HG02588 (cell line): ENCODE measurements at regions not wholly inside any gene's neighbourhood (a gene's known extent, or its start where the extent isn't known, plus 50 kb on each side); places are given as distances from the start of the nearest gene placed in this dataset.

Experiments used
- ATAC-seq: cut with Tn5 transposase; IDR thresholded peaks from one replicate; pipeline ENCODE4 v1.9.1; 2021; ENCODE audit warnings: mild to moderate bottlenecking, moderate library complexity; ENCODE audit not compliant: unreplicated experiment

DNA sequence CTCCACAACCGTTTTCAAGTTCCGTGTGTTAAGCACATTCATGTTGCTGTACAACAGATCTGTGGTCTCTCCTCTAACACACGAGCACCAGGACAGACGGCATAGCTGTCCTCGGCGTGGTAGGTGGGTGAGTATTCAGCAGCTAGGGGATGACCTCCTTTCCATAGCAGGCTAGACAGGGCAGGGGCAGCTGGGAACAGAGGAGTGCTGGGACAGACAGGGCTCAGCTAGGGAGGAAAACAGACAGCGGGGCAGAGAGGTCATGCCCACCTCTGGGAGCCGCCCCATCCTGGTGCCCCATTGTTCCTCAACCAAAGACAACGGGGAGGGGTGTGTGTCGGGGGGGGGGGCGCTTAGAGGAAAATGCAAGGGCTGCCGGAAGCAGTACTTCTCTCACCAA is 271.5 kb upstream of the FOXQ1 start:
- no peak for ATAC-seq

DNA sequence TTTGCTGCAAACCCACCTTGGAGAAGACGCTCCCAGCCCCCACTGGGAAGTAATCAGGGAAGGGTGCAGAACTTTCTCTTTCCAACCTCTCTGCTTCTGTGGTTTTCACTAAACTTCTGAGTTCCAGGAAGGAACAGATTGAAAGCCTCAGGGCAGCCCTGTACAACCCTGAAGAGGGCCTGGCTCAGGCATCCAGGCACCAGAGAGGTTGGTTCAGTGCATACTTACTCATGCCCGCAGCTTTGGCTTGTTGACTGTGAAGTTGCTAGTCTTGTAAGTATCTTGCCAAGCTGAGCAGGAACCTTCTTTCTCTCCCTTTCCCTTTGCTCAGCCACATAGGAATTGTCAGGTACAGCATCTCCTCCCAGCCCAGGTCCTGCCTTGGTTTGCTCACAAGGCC is 272.2 kb upstream of the FOXQ1 start:
- ATAC-seq, result no peak

DNA sequence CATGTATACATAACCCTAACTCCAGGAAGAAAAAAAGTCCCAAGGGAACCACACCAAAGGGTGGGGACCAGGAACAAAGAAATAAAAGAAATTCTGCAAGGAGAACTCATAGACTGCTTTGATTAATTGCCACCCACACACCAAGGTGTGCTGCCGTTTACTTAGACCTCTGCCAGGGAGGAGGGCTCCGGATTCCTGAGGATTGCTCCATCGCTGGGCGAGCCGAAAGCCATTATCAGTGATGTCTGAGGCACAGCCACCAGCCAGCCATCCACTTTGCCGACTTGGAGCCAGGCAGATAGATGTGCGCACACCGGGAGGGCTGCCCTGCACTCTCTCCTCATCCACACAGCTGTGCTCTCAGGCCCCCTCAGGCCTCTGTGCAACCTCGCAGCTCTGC is 272.7 kb upstream of the FOXQ1 start:
- no peak for ATAC-seq

DNA sequence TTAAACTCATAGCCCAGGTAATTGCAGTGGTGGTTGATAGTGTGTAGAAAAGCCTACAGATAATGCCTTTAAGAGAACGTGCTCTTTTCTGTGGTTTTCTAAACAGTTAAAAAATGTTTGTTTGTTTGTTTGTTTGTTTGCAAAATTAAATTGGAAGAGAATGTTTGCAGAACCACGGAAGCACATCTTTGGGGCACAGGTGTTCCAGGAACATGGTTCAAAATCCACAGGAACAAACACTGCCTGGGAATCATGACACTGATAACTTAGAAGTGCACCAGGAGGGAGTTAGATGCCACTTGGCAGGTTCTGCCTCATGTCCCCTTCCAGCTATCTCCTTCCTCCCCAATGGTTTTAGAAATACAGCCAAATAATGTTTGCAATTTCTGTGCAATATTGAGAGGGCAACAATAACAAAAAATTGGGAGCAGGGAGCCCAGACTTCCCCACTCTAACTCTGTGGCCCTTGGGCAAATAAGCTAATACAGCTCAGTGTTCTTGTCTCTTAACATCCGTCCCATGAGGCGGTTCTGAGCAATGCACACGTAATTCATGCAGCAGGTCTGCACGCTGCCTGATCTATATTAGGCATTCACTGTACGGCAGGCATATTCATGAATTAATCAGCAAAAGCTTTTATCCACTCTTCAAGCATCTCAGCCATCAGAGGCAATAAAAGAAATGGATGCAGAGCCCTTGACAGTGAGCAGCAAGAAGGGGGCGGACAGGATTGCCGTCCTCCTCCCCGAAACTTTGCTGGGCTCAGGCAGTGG is 274.3 kb upstream of the FOXQ1 start:
- no peak for ATAC-seq

DNA sequence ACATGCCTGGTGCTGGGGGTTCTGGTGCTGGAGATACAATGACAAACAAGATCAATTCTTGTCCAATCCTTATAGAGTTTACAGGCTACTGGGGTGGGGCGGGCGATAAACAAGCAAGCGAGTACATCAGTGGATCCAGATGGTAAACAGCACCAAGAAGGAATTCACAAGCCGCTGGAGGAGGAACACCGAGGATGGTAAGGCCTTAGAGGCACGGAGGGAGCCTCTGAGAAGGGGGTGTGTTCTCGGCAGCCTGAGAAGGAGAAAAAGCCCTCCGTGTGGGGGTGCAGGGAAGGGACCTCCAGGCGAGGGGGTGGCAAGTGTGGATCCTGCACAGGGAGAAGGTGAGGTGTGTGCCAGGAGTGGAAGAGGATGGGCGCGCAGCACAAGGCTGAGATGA is 276.5 kb upstream of the FOXQ1 start:
- ATAC-seq, result no peak

DNA sequence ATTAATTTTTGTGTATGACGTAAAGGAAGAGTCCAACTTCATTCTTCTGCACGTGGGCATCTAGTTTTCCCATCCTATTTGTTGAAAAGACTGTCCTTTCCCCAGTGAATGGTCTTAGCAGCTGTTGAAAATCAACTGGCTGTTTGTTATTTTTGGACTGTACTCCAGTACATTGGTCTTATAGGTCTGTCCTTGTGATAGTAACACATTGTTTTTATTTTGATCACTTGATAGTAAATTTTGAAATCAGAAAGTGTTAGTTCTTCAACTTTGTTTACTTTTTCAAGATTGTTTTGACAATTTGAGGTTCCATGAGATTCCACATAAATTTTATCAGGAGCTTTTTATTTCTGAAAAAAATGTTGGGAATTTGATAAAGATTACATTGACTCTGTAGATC is 280.2 kb upstream of the FOXQ1 start:
- no peak for ATAC-seq

DNA sequence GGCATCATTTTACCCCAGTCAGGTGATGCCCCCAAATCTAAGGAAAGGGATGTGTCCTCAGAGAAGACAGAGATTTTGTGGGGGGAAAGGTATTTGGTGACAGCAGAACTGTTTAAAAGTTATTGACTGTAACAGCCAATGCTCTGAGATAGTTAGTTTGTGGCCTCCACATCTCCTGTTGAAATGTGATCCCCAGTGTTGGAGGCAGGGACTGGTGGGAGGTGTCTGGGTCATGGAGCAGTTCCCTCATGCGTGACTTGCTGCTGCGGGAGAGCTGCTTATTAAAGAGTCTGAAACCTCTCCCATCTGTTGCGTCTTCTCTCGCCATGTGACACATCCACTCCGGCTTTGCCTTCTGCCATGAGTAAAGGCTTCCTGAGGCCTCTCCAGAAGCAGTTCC is 282.8 kb upstream of the FOXQ1 start:
- ATAC-seq, result no peak

DNA sequence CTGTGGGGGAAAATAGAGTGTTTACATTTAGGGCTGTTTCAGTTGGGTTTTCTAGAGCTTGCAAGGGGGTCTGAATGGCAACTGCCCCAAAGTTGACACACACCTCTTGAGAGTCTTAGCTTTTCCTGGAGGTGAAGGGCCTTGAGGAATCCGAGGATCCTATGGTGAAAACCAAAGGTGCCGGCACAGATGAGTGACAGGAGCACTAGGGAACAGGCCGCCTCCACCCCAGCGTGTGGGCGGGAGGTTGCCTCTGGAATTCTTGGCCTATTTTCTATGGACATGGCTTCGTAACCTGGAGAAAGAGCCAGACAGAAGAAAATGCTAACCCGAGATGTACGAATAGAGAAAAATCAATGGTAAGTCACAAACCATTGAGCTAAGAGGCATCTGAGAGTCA is 283.2 kb upstream of the FOXQ1 start:
- ATAC-seq, result no peak

DNA sequence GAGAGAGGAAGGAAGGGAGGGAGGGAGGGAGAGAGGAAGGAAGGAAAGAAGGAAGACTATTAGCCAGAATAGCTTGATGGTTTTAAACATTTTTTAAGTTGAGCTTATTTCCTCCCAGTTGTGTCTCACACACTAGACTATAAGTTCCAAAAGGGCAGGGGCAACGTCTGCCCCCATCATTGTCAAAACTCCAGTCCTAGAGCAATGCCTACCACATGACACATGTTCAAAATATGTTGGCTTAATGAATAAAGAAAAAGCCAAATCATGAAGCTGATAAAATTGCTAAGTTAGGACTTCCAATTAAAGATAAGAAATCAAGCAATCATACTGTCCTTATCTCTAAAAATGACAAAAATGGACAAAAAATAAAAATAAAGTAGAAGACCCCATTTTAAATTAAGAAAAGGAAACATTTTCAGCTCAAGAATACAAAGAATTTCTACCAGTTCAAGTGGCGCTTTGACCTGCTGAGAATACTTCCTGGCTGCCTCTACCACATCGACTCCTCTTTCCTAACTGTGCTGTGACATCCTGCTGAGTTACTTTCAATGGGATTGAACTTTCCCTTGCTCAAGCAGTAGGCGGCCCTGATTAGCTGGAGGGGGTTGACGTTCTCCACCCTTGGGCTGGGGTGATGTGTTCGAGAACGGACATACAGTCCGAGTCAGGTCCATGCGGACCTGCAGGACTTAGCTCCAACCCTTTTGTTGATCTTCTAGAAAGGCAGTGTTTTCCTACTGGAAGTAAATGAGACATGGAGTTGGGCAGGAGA is 283.9 kb upstream of the FOXQ1 start:
- no peak for ATAC-seq

DNA sequence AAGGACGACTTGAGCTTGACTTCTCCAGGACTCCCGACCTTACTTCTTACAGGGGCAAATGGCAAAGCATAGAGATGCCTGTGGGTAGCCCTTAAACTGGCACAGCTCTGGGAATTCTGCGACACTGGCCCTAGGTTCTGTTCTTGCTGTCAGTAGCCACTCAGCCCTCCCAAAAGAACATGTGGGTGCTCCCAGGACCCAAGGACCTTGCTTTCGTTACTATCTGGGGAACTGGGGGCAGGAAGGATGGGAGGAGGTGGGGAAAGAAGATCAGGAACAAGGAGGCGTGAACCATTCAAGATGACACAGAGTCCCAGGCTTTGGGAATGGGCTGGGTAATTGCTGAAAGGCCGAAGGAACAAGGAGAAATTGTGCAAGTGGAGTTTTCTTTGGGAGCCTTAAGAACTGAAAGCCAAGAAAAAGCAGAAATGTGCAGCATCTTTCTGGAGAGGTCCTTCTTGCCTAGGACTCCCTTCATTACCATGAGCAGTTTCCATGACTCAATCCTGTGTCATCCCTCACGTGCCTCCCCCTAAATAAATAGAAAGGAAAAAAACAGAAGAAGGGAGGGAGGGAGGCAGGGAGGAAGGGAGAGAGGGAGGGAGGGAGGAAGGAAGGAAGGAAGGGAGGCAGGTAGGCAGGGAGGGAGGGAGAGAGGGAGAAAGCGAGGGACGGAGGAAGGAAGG is 284.6 kb upstream of the FOXQ1 start:
- ATAC-seq, result no peak

DNA sequence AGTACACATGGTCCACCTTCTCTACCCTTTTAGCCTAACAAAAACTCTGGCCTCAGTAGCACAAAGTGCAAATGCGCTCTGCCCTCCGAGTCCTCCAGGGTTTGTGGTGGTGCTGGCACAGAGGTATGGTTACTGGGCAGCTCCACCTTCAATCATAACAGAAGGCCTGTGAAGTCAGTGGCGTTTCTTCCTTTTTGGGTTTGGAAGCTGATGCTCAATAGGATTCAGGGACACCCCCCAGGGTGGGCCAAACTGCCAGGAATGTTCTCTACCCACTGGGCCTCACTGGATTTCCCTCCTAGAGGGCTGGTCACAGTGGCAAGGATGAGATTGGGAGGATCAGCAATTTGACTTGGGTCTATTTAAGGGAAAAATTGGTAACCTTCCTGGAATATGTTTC is 286.1 kb upstream of the FOXQ1 start:
- ATAC-seq, result no peak

DNA sequence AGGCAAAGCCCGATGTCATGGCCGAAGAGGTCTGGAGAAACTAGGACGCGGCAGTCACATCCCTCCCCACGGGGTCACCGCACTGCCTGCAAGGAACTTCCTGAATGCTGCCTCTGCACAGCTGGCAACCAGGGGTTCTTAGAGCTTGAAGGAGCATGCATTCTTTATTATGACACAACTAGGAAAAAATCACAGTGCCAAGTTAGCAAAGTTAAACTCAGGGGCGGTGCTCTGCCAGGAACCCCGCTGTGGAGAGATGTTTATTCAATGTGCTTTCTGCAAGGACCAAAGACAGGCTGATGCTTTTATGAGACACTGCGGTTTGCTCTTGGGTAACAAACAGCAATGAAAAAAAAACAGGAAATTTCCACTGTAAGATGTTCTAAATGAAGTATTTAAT is 287.3 kb upstream of the FOXQ1 start:
- no peak for ATAC-seq

DNA sequence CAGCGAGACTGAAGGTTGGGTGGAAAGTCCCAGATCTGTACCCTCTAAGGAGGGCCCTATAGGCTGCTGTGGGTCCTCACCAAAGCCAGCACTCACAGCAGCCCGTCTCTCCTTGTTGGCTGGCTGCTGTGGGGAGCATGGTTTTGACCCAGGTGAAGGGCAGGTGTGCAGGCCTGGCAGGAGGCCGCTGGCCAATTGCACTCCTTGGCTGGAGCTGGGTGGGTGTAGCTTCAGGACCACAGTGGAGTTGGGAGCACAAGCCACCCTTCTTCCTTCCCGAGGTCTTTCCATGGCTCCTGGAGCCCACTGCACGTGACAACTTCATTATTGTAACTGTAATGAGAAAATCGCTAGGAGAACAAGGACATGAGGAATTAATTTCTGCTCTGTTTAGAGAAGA is 287.7 kb upstream of the FOXQ1 start:
- no peak for ATAC-seq

DNA sequence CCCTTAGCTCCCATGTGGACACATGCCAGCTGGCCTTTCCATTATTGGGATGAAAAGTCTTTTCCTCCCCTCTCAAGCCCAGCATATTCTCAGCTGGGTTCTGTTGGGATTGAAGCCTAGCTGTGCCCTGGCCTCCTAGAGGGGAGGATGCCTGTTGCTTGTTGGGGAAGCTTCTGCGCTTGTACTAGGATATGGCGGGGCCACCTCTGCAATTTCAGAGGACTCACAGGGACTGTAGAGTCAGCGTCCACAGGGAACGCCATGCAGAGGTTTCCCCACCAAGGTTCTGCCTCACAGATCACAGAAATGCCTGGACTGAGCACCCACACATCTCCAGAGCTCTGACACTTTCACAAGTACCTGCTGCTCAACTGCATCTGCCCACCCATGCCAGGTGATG is 288.7 kb upstream of the FOXQ1 start:
- ATAC-seq, result no peak

DNA sequence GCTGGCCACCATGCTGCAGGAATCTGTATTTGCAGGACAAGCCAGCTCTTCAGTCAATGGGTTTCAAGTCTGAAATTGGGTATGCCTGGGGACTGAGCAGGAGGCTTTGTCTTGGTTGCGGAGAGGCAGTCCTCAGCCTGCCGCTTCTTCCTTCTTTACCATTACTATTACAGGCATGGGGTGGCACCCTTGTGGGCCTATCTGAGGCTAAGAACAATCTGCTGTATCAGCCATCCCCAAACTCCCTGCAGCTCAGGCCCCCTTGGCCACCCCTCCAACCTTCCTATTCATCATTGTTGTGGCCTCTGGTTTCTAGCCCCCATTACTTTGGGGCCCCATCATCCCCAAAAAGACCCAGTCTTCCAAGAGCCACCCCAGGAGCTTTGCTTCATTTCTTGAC is 289.2 kb upstream of the FOXQ1 start:
- ATAC-seq, result no peak

DNA sequence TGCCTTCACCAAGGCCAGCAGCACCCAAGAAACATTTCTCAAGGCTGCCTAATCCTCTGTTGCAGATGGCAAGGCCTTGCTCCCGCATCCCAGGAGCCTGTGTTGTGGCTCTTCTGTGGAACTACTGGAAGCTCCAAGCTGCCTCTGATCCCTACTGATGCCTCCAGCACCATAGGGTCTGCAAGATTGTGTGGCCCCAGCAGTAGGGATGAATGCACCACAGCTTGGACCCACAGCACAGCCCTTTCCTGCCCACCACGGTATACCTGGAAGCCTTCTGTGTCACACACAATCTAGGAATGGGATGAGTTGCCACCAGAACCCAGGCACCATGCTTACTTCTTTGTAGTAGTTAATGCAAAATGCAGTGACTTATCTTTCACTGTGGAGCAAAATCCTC is 291.1 kb upstream of the FOXQ1 start:
- ATAC-seq, result no peak

DNA sequence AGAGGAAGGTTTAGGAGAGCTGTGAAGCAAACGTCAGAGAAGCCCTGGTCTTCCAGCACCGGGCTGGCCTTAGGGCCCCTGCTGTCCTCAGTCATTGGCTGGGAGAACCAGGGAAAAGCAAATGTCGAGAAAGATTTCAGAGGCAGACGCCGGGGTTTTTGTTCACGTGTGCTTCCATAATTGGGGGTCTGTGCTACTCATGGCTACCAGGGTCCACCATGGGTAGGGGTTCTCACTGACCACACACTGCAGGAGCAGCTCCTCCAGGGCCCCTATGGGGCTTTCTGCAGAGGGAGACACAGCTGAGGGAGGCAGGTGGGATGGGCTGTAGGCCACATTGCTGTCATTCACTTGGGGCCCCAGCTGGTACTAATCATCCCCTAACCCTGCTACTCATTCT is 291.8 kb upstream of the FOXQ1 start:
- ATAC-seq, result no peak

DNA sequence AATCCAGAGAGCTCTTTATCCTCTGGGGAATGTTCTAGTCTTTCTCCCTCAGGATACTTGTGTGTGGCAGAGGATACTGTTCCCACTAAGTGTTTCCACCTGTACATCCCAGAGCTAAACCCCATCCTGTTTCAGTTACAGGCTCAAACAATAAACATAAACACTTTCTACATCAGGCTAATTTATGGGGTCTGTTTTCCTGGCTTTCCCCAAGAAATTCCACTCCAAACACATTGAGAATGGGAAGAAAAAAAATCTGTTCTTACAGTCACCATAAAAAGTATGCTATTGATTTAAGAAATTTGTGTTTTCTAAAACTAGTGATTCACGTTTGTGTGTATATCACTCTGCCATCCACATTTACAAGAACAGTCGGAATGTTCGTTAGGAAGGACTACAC is 293.9 kb upstream of the FOXQ1 start:
- no peak for ATAC-seq

DNA sequence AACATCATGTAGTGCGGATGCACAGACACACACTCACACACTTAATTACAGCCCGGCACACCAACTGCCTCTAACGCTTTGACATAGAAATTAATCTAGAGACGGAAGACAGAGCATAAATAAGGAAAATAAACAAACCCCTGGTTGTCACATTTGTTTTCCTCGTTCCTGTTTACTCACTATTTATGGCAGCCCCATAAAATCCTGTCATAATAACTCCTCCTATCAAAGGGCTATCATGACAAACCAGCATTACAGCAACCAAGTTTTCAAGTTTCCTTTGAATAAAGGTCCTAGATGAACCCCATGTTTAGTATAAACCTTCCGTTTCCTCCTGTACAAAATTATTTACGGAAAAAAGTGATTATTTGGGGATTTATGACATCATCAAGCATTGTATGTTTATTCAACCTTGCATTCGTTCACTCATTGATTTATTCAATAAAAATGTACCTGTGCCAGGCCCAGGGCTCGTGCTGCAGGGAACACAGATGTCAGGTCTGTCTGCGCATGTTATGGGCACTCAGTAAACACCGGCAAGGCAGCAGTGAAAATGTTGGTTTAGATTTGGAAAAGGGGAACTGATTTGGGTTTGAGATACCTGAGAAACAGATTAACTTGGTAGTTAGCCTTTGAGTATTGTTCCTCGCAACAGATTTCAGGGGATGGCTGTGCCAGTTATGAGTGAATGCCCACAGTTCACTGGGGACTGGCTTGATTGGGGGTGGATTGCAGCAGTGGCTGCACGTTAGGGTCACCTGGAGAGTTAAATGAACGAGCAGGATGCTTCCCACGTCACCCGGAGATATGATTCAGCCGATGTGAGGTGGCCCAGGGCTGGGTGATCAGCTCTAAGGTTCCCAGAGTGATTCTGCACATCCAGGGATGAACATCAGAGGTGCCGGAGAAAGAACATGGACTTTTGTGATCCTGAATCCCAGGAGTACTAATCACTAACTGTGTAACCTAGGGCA is 295.3 kb upstream of the FOXQ1 start:
- ATAC-seq, result no peak

DNA sequence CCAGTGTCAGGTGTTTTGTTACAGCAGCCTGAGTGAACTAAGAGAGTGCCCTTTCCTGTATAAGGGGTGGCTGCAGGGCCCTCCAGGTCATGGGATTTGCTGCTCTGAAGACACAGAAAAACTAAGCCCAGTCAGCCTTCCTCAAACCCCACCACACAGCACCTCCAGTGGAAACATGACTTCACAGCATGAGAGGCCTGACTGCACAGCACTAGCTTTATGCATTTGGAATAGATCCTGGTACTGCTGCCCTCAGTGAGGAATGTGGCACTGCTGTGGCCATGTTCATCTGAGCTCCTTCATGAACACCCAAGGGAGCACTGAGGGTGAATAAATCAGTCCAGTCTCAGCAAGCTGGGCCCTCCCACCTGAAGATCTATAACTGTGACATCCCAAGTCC is 296.1 kb upstream of the FOXQ1 start:
- ATAC-seq, result no peak

DNA sequence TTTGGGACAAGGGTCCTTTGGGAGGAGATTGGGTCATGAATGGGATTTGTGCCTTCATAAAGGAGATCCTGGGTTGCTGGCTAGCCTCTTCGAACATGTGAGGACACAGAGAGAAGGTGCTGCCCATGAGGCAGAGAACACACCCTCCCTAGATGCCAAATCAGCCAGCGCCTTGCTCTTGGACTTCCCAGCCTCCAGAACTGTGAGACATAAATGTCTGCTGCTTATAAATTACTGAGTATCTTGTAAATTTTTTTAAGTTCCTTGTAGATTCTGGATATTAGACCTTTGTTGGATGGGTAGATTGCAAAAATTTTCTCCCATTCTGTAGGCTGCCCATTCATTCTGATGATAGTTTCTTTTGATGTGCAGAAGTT is 297.5 kb upstream of the FOXQ1 start:
- ATAC-seq, result no peak
